H1 (cell line): ENCODE measurements at regions not wholly inside any gene's neighbourhood (a gene's known extent, or its start where the extent isn't known, plus 50 kb on each side); places are given as distances from the start of the nearest gene placed in this dataset.

Experiments
- CTCF ChIA-PET: fragments of 300-600 bp; sonication (Branson Sonifier 250); formaldehyde crosslinking; loops from one replicate; lab custom pipeline; 2021; ENCODE audit not compliant: partially characterized antibody; lab: Charles Lee
- POLR2A ChIA-PET: fragments of 300-600 bp; sonication (Branson Sonifier 250); formaldehyde crosslinking; loops from one replicate; lab custom pipeline; 2021; ENCODE audit warnings: inconsistent platforms; ENCODE audit not compliant: partially characterized antibody; lab: Charles Lee
- DNase-seq, 2 experiments: peaks; one replicate each; pipeline versions ENCODE4 v3.0.0 to v3.0.0-alpha.2; 2010 to 2022; ENCODE audit warnings: low spot score in 2 of 2, low read depth in 1 of 2, mixed read lengths in 1 of 2
- FAIRE-seq: peaks from 2 replicates; lab custom pipeline; 2011; peaks lifted over from hg19 to GRCh38; lab: Jason Lieb, UNC
- H2AFZ ChIP-seq: 2 replicates; pipeline ENCODE4 v1.8.1; 2012; ENCODE audit warnings: low read length, inconsistent platforms
- H2AK5ac ChIP-seq: 2 replicates; pipeline ENCODE4 v1.6.1; 2013; ENCODE audit warnings: low read depth, low read length
- H2BK120ac ChIP-seq: replicated peaks from 2 replicates; pipeline ENCODE3; 2013; ENCODE audit warnings: low read depth, low read length, inconsistent platforms
- H2BK12ac ChIP-seq: 2 replicates; pipeline ENCODE4 v1.6.1; 2013; ENCODE audit warnings: low read depth, low read length
- H2BK15ac ChIP-seq: 2 replicates; pipeline ENCODE4 v1.6.1; 2013; ENCODE audit warnings: low read length
- H2BK20ac ChIP-seq: 2 replicates; pipeline ENCODE4 v1.6.1; 2013; ENCODE audit warnings: low read length
- H2BK5ac ChIP-seq: 2 replicates; pipeline ENCODE4 v1.6.1; 2013; ENCODE audit warnings: low read depth, low read length
- H3K14ac ChIP-seq: 2 replicates; pipeline ENCODE4 v1.6.1; 2013; ENCODE audit warnings: inconsistent platforms; ENCODE audit not compliant: insufficient read length
- H3K18ac ChIP-seq: 2 replicates; pipeline ENCODE4 v1.6.1; 2013; ENCODE audit warnings: low read length; ENCODE audit errors: extremely low read depth
- H3K23ac ChIP-seq: 2 replicates; pipeline ENCODE4 v1.6.1; 2013; ENCODE audit warnings: inconsistent platforms; ENCODE audit not compliant: insufficient read length
- H3K23me2 ChIP-seq: 2 replicates; pipeline ENCODE4 v1.6.1; 2013; ENCODE audit warnings: low read depth, low read length
- H3K27ac ChIP-seq: 2 replicates; pipeline ENCODE4 v1.6.1; 2011; ENCODE audit warnings: low read depth, low read length, inconsistent platforms
- H3K27me3 ChIP-seq, 4 experiments: replicated peaks in 1 of 4; 1 replicate in 1 of 4; 2 replicates in 3 of 4; pipeline versions ENCODE4 v1.6.1 to v1.8.1; 2011 to 2013; ENCODE audit warnings: low read length in 3 of 4, mild to moderate bottlenecking in 3 of 4, inconsistent platforms in 2 of 4, mixed read lengths in 2 of 4, moderate library complexity in 1 of 4; ENCODE audit not compliant: control insufficient read depth in 3 of 4, insufficient read depth in 3 of 4; ENCODE audit errors: extremely low read depth in 1 of 4
- H3K36me3 ChIP-seq, 4 experiments: 2 replicates each; pipeline versions ENCODE4 v1.6.1 to v1.8.1; 2011 to 2013; ENCODE audit warnings: mild to moderate bottlenecking in 4 of 4, low read length in 3 of 4, moderate library complexity in 2 of 4, control low read depth in 1 of 4, inconsistent platforms in 1 of 4; ENCODE audit not compliant: insufficient read depth in 4 of 4, control insufficient read depth in 2 of 4
- H3K4ac ChIP-seq: replicated peaks from 2 replicates; pipeline ENCODE3; 2013; ENCODE audit warnings: low read length, low read depth, mixed read lengths, inconsistent platforms; ENCODE audit not compliant: insufficient read length
- H3K4me1 ChIP-seq, 4 experiments: replicated peaks in 1 of 4; 1 replicate in 1 of 4; 2 replicates in 3 of 4; pipeline versions ENCODE4 v1.6.1 to v1.8.1; 2011 to 2013; ENCODE audit warnings: low read length in 3 of 4, inconsistent platforms in 2 of 4, mixed read lengths in 1 of 4; ENCODE audit not compliant: insufficient read depth in 4 of 4, control insufficient read depth in 3 of 4
- H3K4me2 ChIP-seq, 2 experiments: 2 replicates each; pipeline versions ENCODE4 v1.6.1 to v1.8.1; 2011 to 2013; ENCODE audit warnings: low read depth in 2 of 2, low read length in 2 of 2, control low read depth in 1 of 2, inconsistent platforms in 1 of 2, mild to moderate bottlenecking in 1 of 2; ENCODE audit not compliant: insufficient read depth in 1 of 2
- H3K4me3 ChIP-seq, 4 experiments: fragments of 200-600, 300-600 bp in 1 of 4; sonication (generic), shearing (Covaris generic), sonication (Bioruptor Twin) in 1 of 4; 2 replicates each; pipeline versions ENCODE4 v1.5.1 to v1.8.1; 2011 to 2016; ENCODE audit warnings: low read length in 4 of 4, low read depth in 3 of 4, control low read depth in 2 of 4, inconsistent platforms in 2 of 4, mild to moderate bottlenecking in 2 of 4, mixed read lengths in 1 of 4, moderate library complexity in 1 of 4; ENCODE audit not compliant: insufficient read depth in 2 of 4; ENCODE audit errors: extremely low read depth in 1 of 4
- H3K56ac ChIP-seq: replicated peaks from 2 replicates; pipeline ENCODE3; 2013; ENCODE audit warnings: low read depth, mild to moderate bottlenecking, mixed read lengths, low read length, inconsistent platforms; ENCODE audit not compliant: insufficient read length
- H3K79me1 ChIP-seq: 2 replicates; pipeline ENCODE4 v1.6.1; 2013; ENCODE audit warnings: low read depth, low read length, control low read depth
- H3K79me2 ChIP-seq, 2 experiments: 2 replicates each; pipeline versions ENCODE4 v1.6.1 to v1.8.1; 2012 to 2013; ENCODE audit warnings: low read length in 2 of 2, mild to moderate bottlenecking in 2 of 2, inconsistent platforms in 1 of 2; ENCODE audit not compliant: insufficient read depth in 2 of 2, control insufficient read depth in 1 of 2
- H3K9ac ChIP-seq, 4 experiments: replicated peaks in 1 of 4; 1 replicate in 1 of 4; 2 replicates in 3 of 4; pipeline versions ENCODE4 v1.6.1 to v1.8.1; 2011 to 2013; ENCODE audit warnings: low read depth in 3 of 4, low read length in 3 of 4, control low read depth in 2 of 4, mild to moderate bottlenecking in 2 of 4, moderate library complexity in 2 of 4, inconsistent platforms in 1 of 4; ENCODE audit errors: extremely low read depth in 1 of 4
- H3K9me3 ChIP-seq, 2 experiments: 2 replicates each; pipeline versions ENCODE4 v1.6.1 to v1.8.1; 2012 to 2013; ENCODE audit warnings: mild to moderate bottlenecking in 2 of 2, moderate library complexity in 2 of 2, control low read depth in 1 of 2, inconsistent platforms in 1 of 2, low read depth in 1 of 2, low read length in 1 of 2, mixed read lengths in 1 of 2; ENCODE audit not compliant: insufficient read depth in 2 of 2
- H4K20me1 ChIP-seq, 2 experiments: replicated peaks in 1 of 2; 2 replicates each; pipeline versions ENCODE3 to v1.8.1; 2011 to 2013; ENCODE audit warnings: inconsistent platforms in 2 of 2, low read length in 2 of 2, mild to moderate bottlenecking in 1 of 2; ENCODE audit not compliant: insufficient read depth in 2 of 2, control insufficient read depth in 1 of 2
- H4K5ac ChIP-seq: 2 replicates; pipeline ENCODE4 v1.6.1; 2013; ENCODE audit warnings: low read length, low read depth, mixed read lengths, inconsistent platforms; ENCODE audit not compliant: insufficient read length
- H4K8ac ChIP-seq: 2 replicates; pipeline ENCODE4 v1.8.0; 2013; ENCODE audit warnings: mild to moderate bottlenecking, moderate library complexity, low read length, inconsistent platforms; ENCODE audit not compliant: insufficient read depth; ENCODE audit errors: extremely low read depth
- H4K91ac ChIP-seq: replicated peaks from 2 replicates; pipeline ENCODE3; 2013; ENCODE audit warnings: low read length, mixed read lengths, inconsistent platforms; ENCODE audit not compliant: insufficient read length
- ASH2L ChIP-seq: fragments of 200-600, 300-600 bp; sonication (generic); IDR thresholded peaks from one replicate; pipeline ENCODE4 v1.7.1; 2017; ENCODE audit warnings: low read length
- CBX8 ChIP-seq: fragments of 300-800, 300-1000 bp; sonication (generic); IDR thresholded peaks from 2 replicates; pipeline ENCODE4 v1.7.1; 2016; ENCODE audit warnings: low read depth, low read length, borderline replicate concordance
- CTBP2 ChIP-seq: IDR thresholded peaks from 2 replicates; pipeline ENCODE4 v1.7.0; 2011; ENCODE audit warnings: borderline replicate concordance, mild to moderate bottlenecking, moderate library complexity, mixed read lengths, low read length; ENCODE audit not compliant: insufficient read depth, insufficient read length
- HDAC6 ChIP-seq: IDR thresholded peaks from one replicate; pipeline ENCODE4 v1.7.1; 2012; ENCODE audit warnings: low read depth, mild to moderate bottlenecking, inconsistent platforms, low read length, moderate library complexity
- KDM1A ChIP-seq: fragments of 200-600, 300-600 bp; sonication (generic); IDR thresholded peaks from 2 replicates; pipeline ENCODE4 v1.7.1; 2016; ENCODE audit warnings: mild to moderate bottlenecking, low read length, borderline replicate concordance
- NANOG ChIP-seq: IDR thresholded peaks from 2 replicates; pipeline ENCODE4 v1.6.1; 2011; ENCODE audit warnings: low read length, low read depth, mild to moderate bottlenecking, inconsistent platforms; ENCODE audit not compliant: insufficient read depth, poor library complexity, severe bottlenecking
- NRF1 ChIP-seq: IDR thresholded peaks from 2 replicates; pipeline ENCODE4 v1.6.1; 2011; ENCODE audit warnings: mild to moderate bottlenecking, low read depth, low read length, improper control_type of control experiment
- POLR2A ChIP-seq, 2 experiments: IDR thresholded peaks; 1 replicate in 1 of 2; 2 replicates in 1 of 2; pipeline ENCODE4 v1.6.1; 2011; ENCODE audit warnings: low read depth in 2 of 2, low read length in 2 of 2, mild to moderate bottlenecking in 2 of 2; ENCODE audit errors: control extremely low read depth in 1 of 2
- RXRA ChIP-seq: IDR thresholded peaks from 2 replicates; pipeline ENCODE4 v1.6.1; 2011; ENCODE audit warnings: low read depth, mild to moderate bottlenecking, low read length, moderate library complexity; ENCODE audit not compliant: insufficient read depth
- SIN3A ChIP-seq, 2 experiments: IDR thresholded peaks in 1 of 2; conservative IDR thresholded peaks in 1 of 2; 2 replicates each; pipeline ENCODE4 v1.6.1; 2011 to 2012; ENCODE audit warnings: low read length in 2 of 2, improper control_type of control experiment in 1 of 2, low read depth in 1 of 2, mild to moderate bottlenecking in 1 of 2
- SP1 ChIP-seq: IDR thresholded peaks from 2 replicates; pipeline ENCODE4 v1.6.1; 2011; ENCODE audit warnings: low read depth, low read length
- TAF1 ChIP-seq: IDR thresholded peaks from 2 replicates; pipeline ENCODE4 v1.6.1; 2011; ENCODE audit warnings: mild to moderate bottlenecking, low read depth, low read length
- TAF7 ChIP-seq: optimal IDR thresholded peaks from 2 replicates; pipeline ENCODE3; 2011; ENCODE audit warnings: low read depth, mild to moderate bottlenecking, inconsistent platforms, low read length, moderate library complexity, borderline replicate concordance
- WGBS, 2 experiments: shearing (Covaris generic) in 1 of 2; methylation state at CpG; one replicate each; pipeline versions ENCODE4 v1.1.6 to v1.1.7; 2013 to 2015; ENCODE audit warnings: low lambda C conversion rate in 2 of 2, mixed read lengths in 2 of 2, inconsistent platforms in 1 of 2, low coverage in 1 of 2, missing lambda C conversion rate in 1 of 2; ENCODE audit not compliant: insufficient replicate concordance in 2 of 2, insufficient coverage in 1 of 2, insufficient read length in 1 of 2; ENCODE audit errors: extremely low coverage in 1 of 2, missing lambda C conversion rate in 1 of 2; 5-methylcytosine and 5-hydroxymethylcytosine counted together
- TF ChIP-seq, protein P1 (sequence below): IDR thresholded peaks from 2 replicates; pipeline ENCODE4 v1.6.1; 2011; ENCODE audit warnings: low read length, improper control_type of control experiment

DNA sequence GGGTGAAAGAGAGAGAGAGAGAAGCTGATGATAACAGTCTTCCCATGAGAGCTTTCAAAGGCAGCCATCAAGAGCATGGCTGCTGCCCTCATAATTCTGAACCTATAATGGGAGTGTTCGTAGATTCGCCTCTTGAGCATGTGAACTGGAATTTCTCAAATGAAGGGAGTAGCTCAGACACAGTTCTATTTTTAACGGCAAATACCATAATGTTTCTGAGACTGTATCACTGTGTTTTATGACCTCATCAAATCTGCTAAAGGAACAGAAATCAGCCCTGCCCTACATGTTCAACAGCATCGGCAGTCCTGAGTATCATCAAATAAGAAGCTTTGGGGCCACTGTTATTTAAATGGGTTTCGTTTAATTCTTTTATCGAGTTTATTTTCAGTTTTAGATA, 645.6 kb downstream of the GALR1 start:
- no peak overlapping the region for H3K23ac ChIP-seq

More for the DNA sequence above, 645.6 kb downstream of the GALR1 start:
- DNase-seq, result no peak
- FAIRE-seq, result no peak
- Histone ChIP-seq H2BK5ac (no peak overlapping the region), H2BK15ac (no peak overlapping the region), H3K4me1 (peaks cover 0 to 6% (median 3%) of the 10 kb centered on the region in 4 experiments; a peak in 2 of 7 replicates), H2BK120ac (no peak overlapping the region), H3K36me3 (no peaks in the 10 kb centered on the region), H3K4ac (no peak overlapping the region), H3K4me2 (no peak overlapping the region), H3K9me3 (peaks cover 0 to 2% of the 10 kb centered on the region in 2 experiments; a peak in 1 of 4 replicates), H3K9ac (no peak overlapping the region), H4K91ac (no peak overlapping the region), H3K27me3 (no peaks in the 10 kb centered on the region), H2AK5ac (no peak overlapping the region), H3K79me1 (no peaks in the 10 kb centered on the region), H4K8ac (no peak overlapping the region), H2BK20ac (no peak overlapping the region), H3K79me2 (no peaks in the 10 kb centered on the region), H4K5ac (no peak overlapping the region), H3K56ac (no peak overlapping the region), H2BK12ac (no peak overlapping the region), H3K18ac (no peak overlapping the region), H2AFZ (no peak overlapping the region), H3K14ac (no peak overlapping the region), H4K20me1 (no peaks in the 10 kb centered on the region), H3K27ac (no peak overlapping the region), H3K23me2 (peaks cover 2% of the 10 kb centered on the region; the same call in 1 of the 2 replicates), H3K4me3 (no peak overlapping the region)
- POLR2A ChIA-PET, result no interaction called here
- CTCF ChIA-PET, result interaction anchor here (0.9 kb wide), 1 partner anchor 13 kb away, joined by 4 read pairs; no protein-coding TSS in a partner anchor
- WGBS, 2 experiments, result 98% methylated on average over 6 of the region's 6 CpGs; no CpG with 5 or more reads in 1 of the 2 experiments
- no peak for TF ChIP-seq TAF7
- TF ChIP-seq NANOG, result no peak
- no peak for TF ChIP-seq POLR2A (IDR thresholded peaks at IDR 0.05; ENCODE audit: control extremely low read depth in 1 of 2, low read depth in 2 of 2, low read length in 2 of 2)
- TF ChIP-seq KDM1A, result no peak
- no peak for TF ChIP-seq SIN3A (conservative IDR thresholded peaks at IDR 0.05 in 1 of 2, IDR thresholded peaks at IDR 0.05 in 1 of 2; ENCODE audit: low read depth in 1 of 2, low read length in 2 of 2)
- no peak for TF ChIP-seq TAF1
- TF ChIP-seq ASH2L, result no peak
- TF ChIP-seq RXRA, result no peak
- TF ChIP-seq HDAC6, result no peak
- no peak for TF ChIP-seq SP1
- TF ChIP-seq, protein P1, sequence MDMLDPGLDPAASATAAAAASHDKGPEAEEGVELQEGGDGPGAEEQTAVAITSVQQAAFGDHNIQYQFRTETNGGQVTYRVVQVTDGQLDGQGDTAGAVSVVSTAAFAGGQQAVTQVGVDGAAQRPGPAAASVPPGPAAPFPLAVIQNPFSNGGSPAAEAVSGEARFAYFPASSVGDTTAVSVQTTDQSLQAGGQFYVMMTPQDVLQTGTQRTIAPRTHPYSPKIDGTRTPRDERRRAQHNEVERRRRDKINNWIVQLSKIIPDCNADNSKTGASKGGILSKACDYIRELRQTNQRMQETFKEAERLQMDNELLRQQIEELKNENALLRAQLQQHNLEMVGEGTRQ, result no peak
- no peak for TF ChIP-seq NRF1
- no peak for TF ChIP-seq CBX8
- no peak for TF ChIP-seq CTBP2
